CD4-positive, alpha-beta memory T cell (primary cell): ENCODE measurements at regions not wholly inside any gene's neighbourhood (a gene's known extent, or its start where the extent isn't known, plus 50 kb on each side); places are given as distances from the start of the nearest gene placed in this dataset.

ENCODE experiments used
- CTCF ChIA-PET: fragments of 350-600 bp; sonication (Branson Sonifier 250); formaldehyde crosslinking; loops from one replicate; lab custom pipeline; 2021; ENCODE audit warnings: inconsistent platforms; ENCODE audit not compliant: partially characterized antibody; lab: Charles Lee
- POLR2A ChIA-PET: fragments of 350-600 bp; sonication (Branson Sonifier 250); formaldehyde crosslinking; loops from one replicate; lab custom pipeline; 2021; ENCODE audit not compliant: partially characterized antibody; lab: Charles Lee
- DNase-seq, 5 donors: peaks; one replicate each; pipeline versions ENCODE4 v3.0.0 to v3.0.0-alpha.2; 2020 to 2022; ENCODE audit warnings: mixed read lengths in 1 of 5
- H3K27ac ChIP-seq: one replicate; pipeline ENCODE4 v1.7.0; 2013; ENCODE audit warnings: low read depth, low read length
- H3K27me3 ChIP-seq: 2 replicates; pipeline ENCODE4 v1.7.0; 2013; ENCODE audit warnings: mild to moderate bottlenecking, low read length, moderate library complexity; ENCODE audit not compliant: insufficient read depth
- H3K36me3 ChIP-seq: 2 replicates; pipeline ENCODE4 v1.7.0; 2013; ENCODE audit warnings: mild to moderate bottlenecking, low read length, moderate library complexity; ENCODE audit not compliant: insufficient read depth
- H3K4me1 ChIP-seq: 2 replicates; pipeline ENCODE4 v1.7.0; 2013; ENCODE audit warnings: mild to moderate bottlenecking, low read length, moderate library complexity; ENCODE audit not compliant: insufficient read depth
- H3K4me3 ChIP-seq, 2 donors: one replicate each; pipeline ENCODE4 v1.7.0; 2013; ENCODE audit warnings: low read length in 2 of 2, mild to moderate bottlenecking in 1 of 2
- H3K9me3 ChIP-seq, 2 donors: one replicate each; pipeline ENCODE4 v1.7.0; 2013; ENCODE audit warnings: low read length in 2 of 2, control low read depth in 1 of 2; ENCODE audit not compliant: control insufficient read depth in 1 of 2
- H3K27ac Mint-ChIP-seq, 7 donors: one replicate each; pipeline ENCODE4 v1.8.0; 2020 to 2021; ENCODE audit warnings: mixed read lengths in 7 of 7, mild to moderate bottlenecking in 6 of 7, inconsistent platforms in 3 of 7, moderate library complexity in 3 of 7
- H3K27me3 Mint-ChIP-seq, 2 donors: one replicate each; pipeline ENCODE4 v1.8.0; 2020 to 2021; ENCODE audit warnings: mixed read lengths in 2 of 2
- H3K36me3 Mint-ChIP-seq, 2 donors: one replicate each; pipeline ENCODE4 v1.8.0; 2020 to 2021; ENCODE audit warnings: mixed read lengths in 2 of 2, inconsistent platforms in 1 of 2, mild to moderate bottlenecking in 1 of 2
- H3K4me1 Mint-ChIP-seq, 4 donors: one replicate each; pipeline ENCODE4 v1.8.0; 2020 to 2021; ENCODE audit warnings: mixed read lengths in 4 of 4, mild to moderate bottlenecking in 1 of 4
- H3K4me3 Mint-ChIP-seq, 8 donors: one replicate each; pipeline ENCODE4 v1.8.0; 2020 to 2021; ENCODE audit warnings: mixed read lengths in 8 of 8, mild to moderate bottlenecking in 7 of 8, moderate library complexity in 6 of 8, inconsistent platforms in 3 of 8
- H3K9me3 Mint-ChIP-seq, 8 donors: one replicate each; pipeline ENCODE4 v1.8.0; 2020 to 2021; ENCODE audit warnings: mixed read lengths in 8 of 8, mild to moderate bottlenecking in 5 of 8, inconsistent platforms in 3 of 8, moderate library complexity in 1 of 8
- intact Hi-C: fragments of 100-400 bp; cut with micrococcal nuclease; formaldehyde crosslinking; loops from one replicate; pipeline ENCODE4 v1.15.1; 2023

- Histone ChIP-seq H3K4me3 (no peak overlapping the region), H3K9me3 (no peaks in the 10 kb centered on the region), H3K27ac (no peak overlapping the region), H3K4me1 (no peaks in the 10 kb centered on the region), H3K27me3 (no peaks in the 10 kb centered on the region), H3K36me3 (no peaks in the 10 kb centered on the region)
- Mint-ChIP-seq H3K9me3 (peaks cover 0 to 8% (median 0%) of the 10 kb centered on the region in 8 donors), H3K4me3 (no peak overlapping the region), H3K27ac (no peak overlapping the region), H3K27me3 (no peaks in the 10 kb centered on the region), H3K36me3 (no peaks in the 10 kb centered on the region), H3K4me1 (no peaks in the 10 kb centered on the region)
- ChIA-PET POLR2A (no interaction called here), CTCF (no interaction called here)
- intact Hi-C loops = no loop called here
- no peak for DNase-seq
These were observed 459.6 kb downstream of the NSUN3 start for GRCh38 chr3:94522488-94522887.

DNA sequence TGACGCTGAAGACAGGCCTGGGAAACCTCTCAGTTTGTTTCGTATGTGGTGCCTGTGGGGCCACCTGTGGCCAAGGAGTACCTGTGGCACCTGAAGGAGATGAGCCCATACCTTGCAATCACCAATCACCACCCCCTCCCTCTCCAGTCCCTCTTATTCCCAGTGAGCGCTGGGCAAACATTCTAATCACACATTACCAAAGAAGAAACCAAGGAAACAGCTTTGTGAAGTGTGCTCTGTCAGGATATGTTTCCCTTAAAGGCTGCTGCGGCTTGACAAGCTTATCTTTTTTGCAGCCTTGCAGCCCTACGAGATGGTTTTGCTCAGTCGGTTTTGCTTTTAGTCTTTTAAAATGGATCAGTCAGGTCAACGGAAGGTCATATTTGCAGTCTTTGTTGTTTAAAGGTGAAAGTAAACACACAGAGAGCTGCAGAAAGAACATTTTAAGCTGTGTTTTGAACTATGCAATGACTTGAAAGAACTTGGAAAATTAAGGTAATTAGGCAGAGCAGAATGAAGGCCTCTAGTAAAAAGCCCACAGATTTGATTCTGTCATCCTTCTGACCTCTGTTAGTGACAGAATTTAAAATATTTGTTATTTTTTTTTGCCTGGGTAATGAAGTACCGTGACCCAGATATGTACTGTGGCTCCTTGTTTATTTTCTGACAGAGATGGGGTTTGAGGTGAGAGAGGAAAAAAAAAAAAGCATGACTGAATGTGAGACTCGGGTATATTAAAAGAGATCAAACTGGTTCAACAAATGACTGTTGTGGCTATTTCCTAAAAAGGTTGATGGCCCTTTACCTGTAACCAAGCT lies 461.4 kb downstream of the NSUN3 start:
- Histone ChIP-seq H3K27me3 (no peaks in the 10 kb centered on the region), H3K4me3 (no peak overlapping the region), H3K36me3 (no peaks in the 10 kb centered on the region), H3K4me1 (no peaks in the 10 kb centered on the region), H3K27ac (no peak overlapping the region), H3K9me3 (no peaks in the 10 kb centered on the region)
- no peaks in the 10 kb centered on the region for H3K27me3 Mint-ChIP-seq
- peaks cover 0 to 11% (median 2%) of the 10 kb centered on the region in 8 donors for H3K9me3 Mint-ChIP-seq
- ChIA-PET POLR2A (no interaction called here), CTCF (no interaction called here)
- DNase-seq = no peak
- intact Hi-C loops = no loop called here
- no peaks in the 10 kb centered on the region for H3K4me1 Mint-ChIP-seq
- no peaks in the 10 kb centered on the region for H3K36me3 Mint-ChIP-seq
- H3K27ac Mint-ChIP-seq = no peak overlapping the region
- no peak overlapping the region for H3K4me3 Mint-ChIP-seq

DNA sequence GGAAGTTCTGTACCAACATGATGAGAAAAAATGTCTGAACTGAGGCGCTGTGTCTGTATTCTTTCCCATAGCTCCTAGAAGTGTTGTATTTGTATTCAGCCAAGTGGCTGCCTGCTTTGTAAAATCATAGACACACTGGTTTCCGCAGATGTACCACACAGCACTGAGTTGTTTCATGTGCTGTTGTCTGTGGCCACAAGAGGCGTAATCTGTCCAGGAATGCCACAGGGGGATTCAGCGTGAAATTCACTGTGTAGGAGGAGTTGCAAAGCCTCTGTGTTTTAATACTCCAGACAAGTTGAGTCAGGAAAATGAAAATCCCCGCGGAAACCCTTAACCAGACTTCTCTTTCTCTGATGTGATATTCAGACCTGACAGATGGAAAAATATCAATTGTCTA lies 462.2 kb downstream of the NSUN3 start:
- Mint-ChIP-seq H3K9me3 (peaks cover 0 to 9% (median 2%) of the 10 kb centered on the region in 8 donors), H3K27me3 (no peaks in the 10 kb centered on the region), H3K4me3 (no peak overlapping the region), H3K36me3 (no peaks in the 10 kb centered on the region), H3K27ac (no peak overlapping the region), H3K4me1 (no peaks in the 10 kb centered on the region)
- ChIA-PET CTCF (no interaction called here), POLR2A (no interaction called here)
- no peaks in the 10 kb centered on the region for H3K9me3 ChIP-seq
- intact Hi-C loops = no loop called here
- H3K27me3 ChIP-seq = no peaks in the 10 kb centered on the region
- DNase-seq = no peak
- H3K4me1 ChIP-seq = no peaks in the 10 kb centered on the region
- H3K27ac ChIP-seq = no peak overlapping the region
- H3K36me3 ChIP-seq = no peaks in the 10 kb centered on the region
- no peak overlapping the region for H3K4me3 ChIP-seq

DNA sequence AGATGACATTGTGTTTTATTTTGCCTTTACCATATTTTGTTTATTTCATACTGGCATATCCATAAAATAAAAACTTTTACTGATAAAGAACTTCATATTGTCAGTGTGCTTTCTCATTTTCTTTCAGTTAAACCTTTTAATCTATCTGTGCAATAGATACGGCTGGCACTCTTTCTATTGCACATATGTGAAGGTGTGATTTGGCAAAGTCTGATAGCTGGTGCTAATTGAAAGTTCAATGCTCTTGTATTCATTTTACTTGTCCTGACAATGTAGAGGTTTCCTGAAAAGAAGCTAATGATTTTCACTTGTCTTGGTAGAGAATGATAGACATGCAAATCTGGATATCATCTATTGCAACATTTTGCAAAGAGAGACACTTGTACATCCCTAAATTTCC lies 467.0 kb downstream of the NSUN3 start:
- Mint-ChIP-seq H3K4me1 (no peaks in the 10 kb centered on the region), H3K27me3 (no peaks in the 10 kb centered on the region), H3K36me3 (no peaks in the 10 kb centered on the region), H3K4me3 (no peak overlapping the region), H3K27ac (no peak overlapping the region), H3K9me3 (peaks cover 0 to 9% (median 3%) of the 10 kb centered on the region in 8 donors)
- CTCF ChIA-PET = no interaction called here
- Histone ChIP-seq H3K27me3 (no peaks in the 10 kb centered on the region), H3K9me3 (no peaks in the 10 kb centered on the region), H3K36me3 (no peaks in the 10 kb centered on the region), H3K4me1 (no peaks in the 10 kb centered on the region), H3K27ac (no peak overlapping the region), H3K4me3 (no peak overlapping the region)
- POLR2A ChIA-PET = no interaction called here
- intact Hi-C loops = no loop called here
- no peak for DNase-seq

DNA sequence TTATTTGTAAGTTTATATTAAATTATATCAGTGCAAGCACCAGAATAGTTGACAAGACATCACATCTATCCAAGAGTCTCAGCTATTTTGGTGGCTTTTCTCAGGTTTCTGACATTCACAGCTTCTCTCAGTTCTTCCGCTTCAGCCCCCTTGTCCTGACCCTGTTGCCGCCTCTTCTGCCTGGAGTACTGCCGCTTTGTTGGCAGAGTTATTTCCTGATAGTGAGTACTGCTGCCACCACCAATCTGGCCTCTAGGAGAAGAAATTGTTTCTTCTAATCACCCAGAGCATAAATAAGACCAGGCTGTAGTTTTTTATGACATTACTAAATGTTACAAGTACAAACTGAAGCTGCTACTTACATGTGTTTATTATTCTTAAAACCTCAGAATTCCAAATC lies 470.1 kb downstream of the NSUN3 start:
- no peak for DNase-seq
- H3K4me3 ChIP-seq = no peak overlapping the region
- H3K4me1 Mint-ChIP-seq = no peaks in the 10 kb centered on the region
- H3K27me3 ChIP-seq = no peaks in the 10 kb centered on the region
- no peak overlapping the region for H3K4me3 Mint-ChIP-seq
- H3K9me3 Mint-ChIP-seq = peaks cover 0 to 5% (median 1%) of the 10 kb centered on the region in 8 donors
- H3K36me3 Mint-ChIP-seq = no peaks in the 10 kb centered on the region
- CTCF ChIA-PET = no interaction called here
- H3K27ac ChIP-seq = no peak overlapping the region
- no peaks in the 10 kb centered on the region for H3K27me3 Mint-ChIP-seq
- intact Hi-C loops = no loop called here
- no peaks in the 10 kb centered on the region for H3K9me3 ChIP-seq
- POLR2A ChIA-PET = no interaction called here
- no peaks in the 10 kb centered on the region for H3K4me1 ChIP-seq
- H3K36me3 ChIP-seq = no peaks in the 10 kb centered on the region
- no peak overlapping the region for H3K27ac Mint-ChIP-seq

DNA sequence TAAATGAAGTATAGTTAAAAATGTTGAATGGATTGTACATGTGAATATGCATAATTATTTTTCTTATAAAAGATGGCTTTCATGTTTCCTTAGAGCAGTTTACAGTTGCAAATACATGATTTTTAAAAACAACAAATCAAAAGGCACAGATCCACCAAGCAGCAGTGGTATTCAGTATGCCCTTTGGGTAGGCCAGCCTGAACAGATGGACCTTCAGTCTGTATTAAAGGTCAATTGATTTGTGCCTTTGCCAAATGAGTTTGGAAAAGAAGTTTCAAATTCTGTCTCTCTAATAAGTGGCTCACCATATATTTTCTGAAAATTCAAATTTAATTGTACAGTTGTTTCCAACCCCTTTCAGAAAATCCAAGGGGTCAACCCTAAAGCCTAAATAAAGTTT lies 477.1 kb downstream of the NSUN3 start:
- H3K4me3 Mint-ChIP-seq = no peak overlapping the region
- Histone ChIP-seq H3K27me3 (no peaks in the 10 kb centered on the region), H3K4me1 (no peaks in the 10 kb centered on the region), H3K36me3 (no peaks in the 10 kb centered on the region), H3K4me3 (no peak overlapping the region), H3K27ac (no peak overlapping the region), H3K9me3 (no peaks in the 10 kb centered on the region)
- POLR2A ChIA-PET = no interaction called here
- H3K27ac Mint-ChIP-seq = no peak overlapping the region
- intact Hi-C loops = no loop called here
- DNase-seq = no peak
- no peaks in the 10 kb centered on the region for H3K36me3 Mint-ChIP-seq
- peaks cover 0 to 6% (median 3%) of the 10 kb centered on the region in 8 donors for H3K9me3 Mint-ChIP-seq
- no peaks in the 10 kb centered on the region for H3K4me1 Mint-ChIP-seq
- H3K27me3 Mint-ChIP-seq = no peaks in the 10 kb centered on the region
- CTCF ChIA-PET = no interaction called here

GRCh38 chr3:94543161-94543560 lies 480.3 kb downstream of the NSUN3 start:
- no peak overlapping the region for H3K4me3 Mint-ChIP-seq
- CTCF ChIA-PET = no interaction called here
- intact Hi-C loops = no loop called here

More at GRCh38 chr3:94543161-94543560, 480.3 kb downstream of the NSUN3 start:
- H3K9me3 Mint-ChIP-seq = peaks cover 1 to 6% (median 5%) of the 10 kb centered on the region in 8 donors
- no peaks in the 10 kb centered on the region for H3K36me3 ChIP-seq
- no peaks in the 10 kb centered on the region for H3K27me3 ChIP-seq
- no peaks in the 10 kb centered on the region for H3K27me3 Mint-ChIP-seq
- no peaks in the 10 kb centered on the region for H3K36me3 Mint-ChIP-seq
- no peaks in the 10 kb centered on the region for H3K4me1 ChIP-seq
- no peak overlapping the region for H3K4me3 ChIP-seq
- H3K9me3 ChIP-seq = no peaks in the 10 kb centered on the region
- POLR2A ChIA-PET = no interaction called here
- H3K4me1 Mint-ChIP-seq = no peaks in the 10 kb centered on the region
- H3K27ac ChIP-seq = no peak overlapping the region
- no peak overlapping the region for H3K27ac Mint-ChIP-seq
- no peak for DNase-seq
